NCI-H526 (cell line): ENCODE measurements at regions not wholly inside any gene's neighbourhood (a gene's known extent, or its start where the extent isn't known, plus 50 kb on each side); places are given as distances from the start of the nearest gene placed in this dataset.

ENCODE experiments used
- DNase-seq, 2 experiments: peaks; one replicate each; lab custom pipeline; 2025; lab: John Stamatoyannopoulos, UW

- DNase-seq, result no peak
Measured at GRCh38 chr15:29917600-29918597, 95.6 kb upstream of the TJP1 start.

- no peak for DNase-seq
Measured at GRCh38 chr15:29914511-29914926, 92.3 kb upstream of the TJP1 start.

GRCh38 chr15:29913528-29914135, 91.4 kb upstream of the TJP1 start:
- DNase-seq, result no peak

- no peak for DNase-seq
Measured at GRCh38 chr15:29911705-29912104, 89.4 kb upstream of the TJP1 start.

- no peak for DNase-seq
Measured at GRCh38 chr15:29910068-29910467, 87.8 kb upstream of the TJP1 start.

- no peak for DNase-seq
Measured at GRCh38 chr15:29904757-29905417, 82.6 kb upstream of the TJP1 start.

- DNase-seq, result no peak
Measured at GRCh38 chr15:29903785-29904464, 81.7 kb upstream of the TJP1 start.

GRCh38 chr15:29903028-29903427, 80.8 kb upstream of the TJP1 start:
- DNase-seq, result no peak

GRCh38 chr15:29900237-29901189, 78.2 kb upstream of the TJP1 start:
- no peak for DNase-seq

GRCh38 chr15:29896062-29896461, 73.8 kb upstream of the TJP1 start:
- no peak for DNase-seq

- DNase-seq, result no peak
Measured at GRCh38 chr15:29891096-29891457, 68.8 kb upstream of the TJP1 start.

- DNase-seq, result no peak
Measured at GRCh38 chr15:29890336-29891095, 68.2 kb upstream of the TJP1 start.

GRCh38 chr15:29889542-29890329, 67.5 kb upstream of the TJP1 start:
- no peak for DNase-seq

- DNase-seq, result no peak
Measured at GRCh38 chr15:29888646-29889045, 66.4 kb upstream of the TJP1 start.

- DNase-seq, result no peak
Measured at GRCh38 chr15:29887721-29888120, 65.5 kb upstream of the TJP1 start.

- DNase-seq, result no peak
Measured at GRCh38 chr15:29885183-29885582, 62.9 kb upstream of the TJP1 start.

GRCh38 chr15:29883126-29883525, 60.9 kb upstream of the TJP1 start:
- DNase-seq, result no peak

- DNase-seq, result no peak
Measured at GRCh38 chr15:29880886-29881285, 58.6 kb upstream of the TJP1 start.

GRCh38 chr15:29880341-29880740, 58.1 kb upstream of the TJP1 start:
- DNase-seq, result no peak

GRCh38 chr15:29874977-29875376, 52.7 kb upstream of the TJP1 start:
- DNase-seq, result no peak
